Stimulated activated CD4-positive, alpha-beta T cell treated with anti-CD3 and anti-CD28 coated beads, Interleukin-4, amount 100 ng/mL, for 4 hours (primary cell): ENCODE measurements at regions not wholly inside any gene's neighbourhood (a gene's known extent, or its start where the extent isn't known, plus 50 kb on each side); places are given as distances from the start of the nearest gene placed in this dataset.

ENCODE experiments used
- DNase-seq, 2 experiments: peaks; one replicate each; pipeline ENCODE4 v3.0.0-alpha.2; 2020

DNA sequence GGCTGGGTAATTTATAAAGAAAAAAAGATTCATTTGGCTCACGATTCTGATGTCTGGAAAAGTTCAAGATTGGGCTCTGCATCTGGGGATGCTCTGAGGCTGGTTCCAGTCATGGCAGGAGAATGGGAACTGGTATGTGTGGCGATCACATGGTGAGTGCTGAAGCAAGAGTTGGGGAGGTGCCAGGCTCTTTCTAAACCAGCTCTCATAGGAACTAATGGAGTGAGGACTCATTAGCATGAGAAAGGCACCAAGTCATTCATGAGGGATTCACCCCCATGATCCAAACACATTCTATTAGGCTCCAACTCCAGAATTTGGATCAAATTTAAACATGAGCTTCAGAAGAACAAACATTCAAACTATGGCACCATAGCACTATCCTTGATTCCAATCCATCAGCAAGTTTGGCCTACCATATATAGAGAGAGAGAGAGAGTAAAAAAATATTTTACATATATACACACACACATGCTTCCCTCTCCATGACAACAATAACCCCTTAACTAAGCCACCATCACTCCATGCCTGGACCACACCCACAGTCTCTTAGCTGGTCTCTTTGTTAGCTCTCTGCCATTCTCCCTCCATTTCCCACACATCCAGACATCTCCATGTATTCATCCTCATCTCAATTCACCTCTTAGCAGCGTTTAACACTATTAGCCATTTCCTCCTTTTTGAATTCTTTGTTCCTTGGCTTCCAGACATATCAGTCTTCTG lies 57.9 kb downstream of the NPY start:
- DNase-seq = no peak

DNA sequence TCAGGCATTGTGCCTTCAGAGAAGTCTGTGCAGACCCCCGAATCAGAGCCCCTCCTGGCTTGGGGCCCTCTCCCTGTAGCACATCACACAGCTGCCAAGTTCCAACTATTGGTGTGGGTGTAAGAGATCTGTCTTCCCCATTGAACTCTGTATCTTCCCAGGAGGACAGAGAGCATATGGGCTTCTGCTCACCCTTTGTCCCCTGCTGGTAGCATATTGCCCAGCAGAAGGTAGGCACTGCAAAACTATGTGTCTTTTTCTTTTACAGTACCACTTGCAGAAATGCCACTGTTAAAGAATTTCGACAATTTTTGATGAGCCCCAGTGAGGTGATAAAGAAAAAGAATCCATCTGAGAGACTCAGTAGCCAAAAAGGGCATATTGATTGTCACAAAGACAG lies 59.6 kb downstream of the NPY start:
- no peak for DNase-seq

DNA sequence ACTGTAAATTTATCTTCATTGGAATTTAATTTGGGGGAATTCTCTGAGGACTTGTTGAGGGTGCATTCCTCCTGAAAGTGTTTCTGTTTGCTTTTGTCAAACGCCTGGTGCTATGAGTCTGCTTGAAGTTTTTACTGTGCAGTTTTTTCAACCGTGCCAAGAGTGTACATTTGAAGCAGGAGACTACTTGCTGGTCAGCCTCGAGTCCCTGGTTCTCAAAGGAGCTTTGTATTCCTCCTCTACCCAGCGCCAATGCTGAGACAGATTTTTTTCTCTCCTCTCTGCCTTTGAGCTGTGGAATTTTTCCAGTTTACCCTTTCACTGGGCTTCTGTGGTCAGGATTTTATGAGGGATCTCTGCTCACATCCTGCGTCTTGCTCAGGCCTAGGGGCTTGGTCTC lies 62.1 kb downstream of the NPY start:
- DNase-seq = no peak

DNA sequence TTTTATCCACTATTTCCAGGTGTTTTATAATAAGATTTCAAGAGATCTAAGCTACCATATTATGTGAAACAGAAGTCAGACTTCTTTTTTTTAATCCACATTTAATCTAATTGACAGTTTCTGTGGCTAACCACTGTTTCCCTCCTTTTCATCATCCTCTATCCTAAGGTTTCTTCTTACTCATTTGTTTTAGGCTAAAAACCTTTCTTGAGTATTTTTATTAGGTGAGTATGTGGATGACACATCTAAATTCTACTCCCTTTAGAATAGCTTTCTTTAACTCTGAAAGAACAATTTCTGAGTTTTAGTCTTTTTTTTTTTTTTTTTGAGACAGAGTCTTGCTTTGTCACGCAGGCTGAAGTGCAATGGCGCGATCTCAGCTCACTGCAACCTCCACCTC lies 62.7 kb downstream of the NPY start:
- DNase-seq = no peak

DNA sequence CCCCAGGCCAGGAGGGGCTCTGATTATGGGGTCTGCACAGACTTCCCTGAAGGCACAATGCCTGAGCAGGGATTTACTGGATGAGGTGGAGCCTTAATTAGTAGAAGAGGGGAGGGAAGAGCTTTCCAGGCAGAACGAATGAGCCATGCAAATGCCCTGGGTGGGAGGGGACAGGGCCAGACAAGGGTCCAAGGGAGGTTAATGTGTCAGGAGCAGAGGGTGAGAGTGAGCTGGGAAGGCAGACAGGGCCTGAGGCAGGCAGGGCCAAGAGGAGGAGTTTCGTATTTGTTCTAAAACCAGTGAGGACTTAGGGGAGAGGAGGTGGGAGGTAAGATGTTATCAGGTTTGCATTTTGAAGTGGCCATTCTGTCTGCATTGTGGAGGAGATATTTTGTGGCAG lies 65.3 kb downstream of the NPY start:
- DNase-seq = no peak

DNA sequence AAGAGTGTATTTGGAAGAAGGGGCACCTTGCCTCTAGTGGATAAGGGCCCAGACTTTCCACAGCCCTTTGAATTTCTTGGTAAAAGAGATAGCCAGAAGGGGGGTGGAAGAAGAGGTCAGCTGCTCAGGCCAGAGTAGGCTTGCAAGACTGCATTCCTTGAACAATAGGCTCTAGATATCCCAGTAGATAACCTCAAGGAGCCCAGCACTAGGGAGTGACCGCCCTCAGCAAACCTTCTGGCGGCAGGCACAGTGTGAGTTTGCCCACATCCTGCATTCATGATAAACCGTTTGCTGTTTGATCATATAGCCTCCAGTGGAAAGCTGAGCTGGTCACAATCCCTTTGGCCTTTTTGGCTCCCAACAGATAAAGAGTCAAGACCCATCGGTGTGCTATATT lies 70.5 kb downstream of the NPY start:
- DNase-seq = no peak

DNA sequence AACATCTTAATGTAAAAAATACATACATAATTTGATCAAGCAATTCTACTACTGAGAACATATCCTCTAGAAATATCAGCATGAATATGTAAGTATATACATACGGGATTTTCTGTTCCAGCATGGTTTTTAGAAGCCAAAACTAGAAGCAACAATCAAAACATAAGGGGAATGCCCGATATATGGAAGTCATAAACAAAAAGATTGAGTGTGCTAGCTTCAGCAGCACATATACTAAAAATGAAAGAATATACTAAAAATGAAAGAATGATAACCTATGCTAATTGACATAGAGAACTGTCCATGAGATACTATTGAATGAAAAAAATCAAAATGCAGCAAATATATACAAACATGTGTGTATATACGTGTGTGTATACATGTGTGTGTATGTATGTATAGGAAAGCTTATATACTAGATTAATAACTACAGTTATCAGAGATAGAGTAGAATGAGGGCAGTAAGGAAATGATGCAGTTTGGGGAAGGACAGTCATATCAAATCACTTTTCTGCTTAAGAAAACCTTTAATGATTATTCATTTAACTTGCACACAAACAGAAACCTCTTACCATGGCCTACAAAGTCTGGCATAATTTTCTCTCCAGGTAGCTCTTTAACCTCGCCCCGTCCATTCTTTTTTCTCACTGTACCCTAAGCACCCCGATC lies 72.9 kb downstream of the NPY start:
- no peak for DNase-seq

DNA sequence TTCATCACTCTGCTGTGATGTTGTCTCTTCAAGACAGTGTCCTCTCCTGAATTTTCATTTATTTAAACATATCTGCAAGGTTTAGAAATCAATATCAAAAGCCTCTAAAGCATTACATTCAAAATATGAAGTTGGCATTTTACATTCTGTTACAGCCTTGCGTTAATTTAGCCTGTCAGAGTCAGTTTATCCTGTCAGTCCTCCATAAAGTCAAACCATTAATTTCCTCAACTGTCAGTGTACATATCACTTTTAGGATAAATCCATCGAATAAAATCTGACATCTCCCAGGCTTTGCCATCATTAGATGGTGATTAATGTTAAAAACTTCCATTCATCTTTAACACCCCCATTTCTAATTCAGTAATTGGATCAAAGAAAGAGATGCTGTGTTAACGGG lies 77.0 kb downstream of the NPY start:
- DNase-seq = no peak

DNA sequence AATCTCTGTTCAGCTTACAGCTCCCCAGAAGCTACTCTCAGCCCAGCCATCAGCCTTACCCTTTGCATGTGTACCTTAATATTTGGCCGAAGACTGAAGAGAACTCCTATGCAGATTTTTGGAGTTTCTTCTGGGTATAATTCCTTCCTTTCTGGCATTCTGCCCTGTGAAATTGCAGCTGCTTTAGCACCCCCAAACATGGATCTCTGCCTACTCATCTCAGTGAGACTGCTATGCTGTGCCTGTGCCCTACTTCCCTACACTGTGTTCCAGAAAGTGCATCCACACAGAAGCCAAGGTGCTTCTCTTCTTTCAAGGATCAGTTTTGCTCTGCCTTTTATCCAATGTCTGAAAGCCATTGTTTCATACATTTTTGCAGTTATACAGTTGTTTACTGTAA lies 81.6 kb downstream of the NPY start:
- no peak for DNase-seq

DNA sequence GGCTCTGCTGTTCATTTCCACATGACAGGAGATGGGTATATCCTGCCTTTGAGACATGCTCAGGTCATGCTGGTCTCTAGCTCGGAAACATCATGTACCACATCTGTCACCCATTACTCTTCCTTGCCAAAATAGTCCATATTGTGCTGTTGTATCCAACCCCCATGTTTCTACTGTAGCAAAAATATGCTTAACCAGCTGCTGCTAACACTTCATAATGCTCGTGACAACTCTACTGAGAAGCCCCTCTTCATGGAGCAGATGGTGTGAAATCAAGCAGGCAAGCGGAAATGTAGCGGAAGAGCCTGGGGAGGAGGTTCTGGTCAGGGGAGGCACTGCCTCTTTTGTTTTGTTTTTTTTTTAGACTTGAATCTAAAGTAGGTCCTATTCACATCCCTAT lies 82.9 kb downstream of the NPY start:
- no peak for DNase-seq

DNA sequence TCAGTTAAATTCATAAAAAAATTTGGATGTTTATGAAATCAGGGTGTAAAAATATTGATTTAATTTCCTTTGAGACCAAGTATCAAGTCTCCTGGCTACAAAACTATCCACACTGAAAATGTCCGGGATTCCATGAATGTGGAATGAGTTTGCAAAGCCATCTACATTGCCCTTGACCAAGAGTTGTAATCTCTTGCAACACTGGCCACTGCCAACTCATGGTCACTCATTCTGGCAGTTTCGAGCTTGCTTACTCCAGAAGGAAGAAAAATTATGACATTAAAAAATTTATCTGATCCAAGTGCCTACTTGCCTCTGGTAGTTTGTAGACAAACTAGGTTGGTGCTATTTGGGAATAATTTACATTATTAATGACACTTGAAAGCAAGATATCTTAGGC lies 84.2 kb downstream of the NPY start:
- DNase-seq = no peak

DNA sequence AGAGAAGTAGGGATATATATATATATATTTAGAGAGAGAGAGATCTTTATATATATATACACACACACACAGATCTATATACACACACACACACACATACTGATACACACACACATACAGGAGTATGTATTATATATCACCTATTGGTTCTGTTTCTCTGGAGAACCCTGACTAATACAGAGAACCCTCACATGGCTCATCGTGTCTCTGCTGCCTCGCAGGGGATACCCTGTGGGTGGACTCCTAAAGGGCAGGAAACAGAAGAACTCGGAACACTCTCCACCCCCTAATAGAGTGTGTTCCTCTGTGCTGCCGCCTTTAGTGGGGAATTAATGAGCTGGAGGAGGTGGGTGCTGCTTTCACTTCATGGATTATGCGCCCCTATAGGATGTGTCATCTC lies 86.6 kb downstream of the NPY start:
- DNase-seq = no peak

DNA sequence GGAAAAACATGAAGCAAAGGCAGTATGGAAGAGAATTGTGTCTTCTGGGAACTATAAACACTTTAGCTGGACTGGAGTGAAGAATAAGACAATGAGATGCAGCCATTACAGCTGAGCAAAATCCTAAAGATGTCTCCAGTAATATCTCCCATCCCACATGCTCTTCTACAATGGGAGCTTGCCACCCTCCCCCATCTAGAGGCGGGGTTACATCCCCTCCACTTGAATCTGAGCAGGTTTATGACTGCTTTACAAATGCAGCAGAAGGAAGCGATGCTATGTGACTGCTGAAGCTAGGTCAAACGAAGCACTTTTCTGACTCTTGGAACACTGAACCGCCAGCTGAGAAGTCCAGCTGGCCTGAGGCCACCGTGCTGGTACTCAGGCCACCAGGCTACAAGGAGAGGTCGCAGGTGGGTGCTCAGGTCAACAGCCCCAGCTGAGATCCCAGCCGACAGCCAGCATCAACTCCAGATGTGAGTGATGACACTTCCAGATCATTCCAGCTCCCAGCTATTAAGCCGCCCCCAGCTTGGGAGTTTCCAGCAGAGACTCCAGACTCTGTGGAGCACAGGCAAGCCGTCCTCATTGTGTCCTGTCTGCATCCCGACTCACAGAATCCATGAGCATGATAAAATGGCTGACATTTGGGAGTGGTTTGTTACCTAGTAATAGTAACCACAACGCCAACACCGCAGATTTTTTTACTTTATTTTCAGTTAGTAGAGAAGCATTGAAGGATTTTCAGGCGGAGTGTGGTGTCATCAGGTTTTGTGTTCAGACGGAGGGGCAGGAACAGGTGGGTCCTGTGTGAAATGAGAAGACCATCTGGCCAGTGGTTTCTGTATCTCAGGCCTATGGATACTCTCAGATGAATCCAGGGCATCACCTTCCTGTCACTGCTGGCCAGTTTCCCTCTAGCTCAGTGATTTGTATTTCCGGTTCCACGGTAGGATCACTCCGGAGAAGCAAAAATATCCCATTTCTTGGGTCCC lies 89.3 kb downstream of the NPY start:
- no peak for DNase-seq

DNA sequence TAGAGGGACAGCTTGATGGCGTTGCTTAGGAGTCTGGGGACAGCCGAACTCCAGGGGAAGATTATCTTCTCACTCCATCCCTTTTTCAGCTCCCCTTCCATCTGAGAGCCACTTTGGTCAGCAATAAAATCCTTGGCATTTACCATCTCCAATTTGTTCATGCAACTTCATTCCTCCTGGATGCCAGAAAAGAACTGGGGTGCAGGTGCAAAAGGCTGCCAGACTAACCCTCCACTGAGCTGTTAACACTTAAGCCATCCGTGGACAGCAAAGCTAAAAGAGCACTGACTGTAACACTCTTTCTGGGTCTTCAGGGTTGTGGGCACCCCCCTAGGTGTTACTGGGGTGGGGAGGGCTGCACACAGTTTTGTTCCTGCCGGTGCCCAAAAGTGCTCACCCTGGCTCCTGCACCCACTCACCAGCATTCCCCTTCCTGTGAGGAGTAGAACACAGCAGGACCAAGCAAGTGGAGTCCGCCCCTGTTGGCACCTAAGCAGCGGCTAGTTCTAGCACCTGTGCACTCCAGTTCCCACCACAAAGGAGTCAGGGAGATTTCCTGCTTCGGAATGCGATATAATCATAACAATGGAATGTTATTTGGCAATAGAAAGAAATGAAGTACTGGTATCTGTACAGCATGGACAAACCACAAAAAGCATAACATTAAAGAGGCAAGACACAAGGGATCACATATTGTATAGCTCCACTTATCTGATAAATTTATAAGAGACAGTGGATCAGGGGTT lies 95.1 kb downstream of the NPY start:
- no peak for DNase-seq

DNA sequence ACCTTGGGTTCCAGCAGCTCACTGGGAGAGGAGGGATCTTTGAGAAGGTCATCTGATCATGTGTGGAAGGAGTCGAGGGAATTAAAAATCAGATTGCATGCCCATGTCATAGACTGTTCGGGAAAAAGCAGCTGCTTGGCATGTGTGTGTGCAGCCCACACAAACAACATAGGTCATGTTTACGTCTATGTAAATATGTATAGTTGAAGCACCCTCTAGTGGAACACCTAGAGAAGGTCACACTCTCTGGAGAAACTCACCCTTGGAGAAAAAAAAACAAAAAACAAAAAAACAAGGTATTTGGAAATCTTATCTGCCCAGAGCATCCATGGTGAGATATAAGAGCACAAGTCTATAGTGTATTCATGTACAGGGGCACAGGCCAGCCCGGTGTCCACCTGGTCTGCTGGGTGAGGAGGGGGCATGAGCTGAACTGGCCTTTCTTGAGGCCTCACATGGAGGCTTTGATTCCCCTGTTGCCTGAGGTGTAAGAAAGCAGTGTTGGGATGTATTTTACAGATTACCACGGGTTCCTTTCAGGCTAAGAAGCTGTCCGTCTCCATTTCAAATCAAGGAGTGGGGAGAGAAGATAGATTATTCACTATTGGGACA lies 98.0 kb downstream of the NPY start:
- DNase-seq = no peak

DNA sequence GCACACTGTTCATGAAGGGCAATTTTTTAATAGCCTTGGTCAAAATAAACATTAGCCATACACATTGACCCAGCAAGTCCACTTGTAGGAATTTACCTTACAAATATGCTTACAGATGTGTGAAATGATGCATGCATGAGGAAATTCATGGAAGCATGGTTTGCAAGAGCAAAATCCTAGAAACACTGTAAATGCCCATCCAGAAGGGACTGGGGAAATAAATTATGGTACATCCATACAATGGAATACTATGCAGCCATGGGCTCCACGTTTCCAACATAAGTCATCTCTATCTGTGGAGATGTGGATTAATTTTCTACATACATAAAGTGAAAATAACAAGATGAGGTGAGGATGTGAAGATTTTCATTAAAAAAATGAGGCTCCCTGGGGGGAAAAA lies 99.1 kb downstream of the NPY start:
- DNase-seq = no peak

DNA sequence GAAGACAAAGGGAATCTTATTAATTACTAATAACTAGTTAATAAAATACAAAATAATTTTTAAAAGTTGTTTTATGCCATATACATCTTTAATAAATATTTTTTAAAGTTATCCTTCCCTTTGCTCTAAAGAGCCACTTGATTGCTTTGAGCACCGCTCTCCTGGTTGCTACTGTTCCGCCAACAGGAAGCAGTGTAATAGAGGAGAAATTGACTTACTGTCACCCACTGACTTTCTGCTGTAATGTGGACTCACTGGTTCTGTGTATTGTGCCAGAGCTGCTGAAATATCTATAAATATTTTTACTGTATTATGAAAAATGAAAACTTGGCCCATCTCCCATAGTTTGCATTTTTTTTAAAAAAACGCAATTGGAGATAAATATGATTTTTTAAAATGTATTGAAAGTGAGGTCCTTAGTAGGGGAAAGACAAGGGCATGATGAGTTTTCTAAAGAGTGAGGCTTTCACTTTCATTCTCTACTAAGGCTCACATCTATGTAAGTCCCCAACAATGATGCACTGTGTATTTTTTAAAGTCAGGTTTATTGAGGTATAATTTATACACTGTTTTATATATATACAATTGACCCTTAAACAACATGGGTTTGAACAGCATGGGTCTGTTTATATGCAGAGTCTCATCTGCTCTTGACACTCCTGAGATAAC lies 100.5 kb downstream of the NPY start:
- DNase-seq = no peak

DNA sequence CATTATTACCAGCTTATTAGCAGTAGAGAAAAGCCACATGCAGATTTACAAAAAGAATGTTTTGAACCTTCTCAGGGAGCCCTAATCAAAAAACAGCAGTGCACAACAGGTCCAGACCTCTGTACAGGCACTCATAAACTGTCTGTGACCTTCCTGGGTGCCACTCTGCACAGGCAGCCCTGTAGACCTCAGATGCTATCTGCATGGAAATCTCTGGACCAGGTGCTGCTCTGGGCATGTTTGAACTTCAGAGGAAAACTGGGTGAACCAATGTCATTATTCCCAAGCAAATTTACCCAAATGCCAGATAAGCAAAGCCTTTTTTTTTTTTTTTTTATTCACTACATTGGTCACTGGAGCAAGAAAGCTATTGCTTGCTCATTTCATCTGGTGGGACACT lies 104.2 kb downstream of the NPY start:
- DNase-seq = no peak

DNA sequence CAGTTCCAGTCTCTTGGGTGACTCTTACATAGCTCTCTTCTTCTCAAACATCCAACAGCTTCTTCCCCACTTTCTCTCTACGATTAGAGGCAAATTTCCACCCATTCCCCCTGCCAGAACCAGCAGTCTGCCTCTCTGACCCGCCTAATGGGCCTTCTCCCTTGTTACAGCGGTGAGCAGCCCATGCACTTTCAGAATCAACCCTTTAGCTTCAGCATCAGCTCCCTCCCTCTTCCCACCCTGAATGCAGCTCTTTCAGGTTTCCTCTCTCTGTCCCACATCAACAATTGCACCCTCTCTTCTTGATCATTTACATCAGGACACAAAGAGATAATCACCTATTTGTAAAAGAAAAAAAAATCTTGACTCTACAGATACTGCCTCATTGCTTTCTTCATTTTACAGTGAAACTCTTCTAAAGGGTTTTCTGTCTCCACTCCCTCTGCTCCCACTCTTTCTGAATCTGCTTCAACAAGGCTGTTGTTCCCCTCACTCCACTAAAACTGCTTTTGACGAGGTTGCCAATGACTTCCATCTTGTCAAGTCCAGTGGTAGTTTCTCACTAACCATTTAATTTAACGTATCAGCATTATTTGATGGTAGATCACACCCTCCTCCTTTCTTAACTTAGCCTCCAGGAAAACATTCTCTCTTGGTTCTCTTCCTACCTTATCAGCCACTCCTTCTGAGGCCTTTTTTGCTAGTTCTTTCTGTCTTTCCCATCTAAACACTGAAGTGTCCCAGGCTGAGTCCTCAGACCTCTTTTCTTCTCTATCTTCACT lies 106.6 kb downstream of the NPY start:
- DNase-seq = no peak

DNA sequence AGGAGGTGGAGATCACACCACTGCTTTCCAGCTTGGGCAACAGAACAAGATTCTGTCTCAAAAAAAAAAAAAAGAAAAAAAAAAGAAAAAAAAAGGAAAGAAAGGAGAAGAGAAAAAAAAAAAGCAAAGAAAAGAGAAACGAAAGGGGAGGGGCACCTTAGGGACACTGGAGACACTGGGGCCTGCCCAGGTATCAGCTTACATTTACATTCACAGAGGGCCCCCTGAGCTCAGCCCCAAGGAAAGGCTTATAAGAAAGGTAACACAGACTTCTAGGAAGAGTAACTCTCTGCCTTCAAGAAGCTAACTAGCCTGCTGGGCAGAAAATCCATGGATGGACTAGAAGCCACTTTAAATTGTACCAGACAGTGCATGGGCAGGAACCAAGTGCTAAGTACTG lies 108.8 kb downstream of the NPY start:
- DNase-seq = no peak

DNA sequence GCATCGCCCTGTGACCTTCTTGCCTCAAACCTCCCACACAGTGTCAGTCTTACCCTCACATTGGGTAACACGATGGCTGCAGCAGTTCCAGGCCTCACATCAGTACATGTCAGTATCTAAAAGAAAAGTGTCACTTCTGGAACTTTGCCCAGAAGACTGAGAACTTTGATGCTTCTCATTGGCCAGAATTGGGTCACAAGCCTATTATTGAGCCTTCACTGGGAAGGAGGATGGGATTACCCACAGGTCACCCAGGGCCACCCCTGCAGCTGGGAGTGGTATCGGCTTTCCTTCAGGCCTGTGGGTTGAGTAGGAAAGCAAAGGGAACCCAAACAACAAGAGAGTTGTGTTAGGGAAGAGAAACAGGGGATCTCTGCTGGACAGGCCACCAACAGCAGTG lies 111.5 kb downstream of the NPY start:
- DNase-seq = no peak
